GM18520 (cell line): ENCODE measurements at regions not wholly inside any gene's neighbourhood (a gene's known extent, or its start where the extent isn't known, plus 50 kb on each side); places are given as distances from the start of the nearest gene placed in this dataset.

Source experiments
- ATAC-seq: cut with Tn5 transposase; IDR thresholded peaks from one replicate; pipeline ENCODE4 v1.9.1; 2021; ENCODE audit not compliant: unreplicated experiment

DNA sequence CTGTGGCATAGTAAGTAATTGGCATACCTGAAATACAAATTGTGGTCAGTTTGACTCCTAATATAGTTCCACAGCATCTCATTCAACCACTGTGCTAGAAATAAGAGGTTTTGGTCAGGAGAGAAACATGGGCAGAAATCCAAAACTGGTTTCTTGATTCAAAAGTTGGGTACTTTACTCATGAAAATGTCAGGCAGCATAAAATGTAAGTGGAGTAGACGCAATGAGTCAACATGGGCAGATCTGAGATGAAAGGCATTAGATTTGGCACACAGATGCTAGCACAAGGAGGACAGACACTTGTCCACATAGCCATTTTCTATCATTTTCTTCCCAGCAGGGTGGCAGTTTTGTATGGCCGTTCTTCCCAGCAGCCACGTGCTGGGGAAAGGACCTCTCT, 255.8 kb upstream of the CDIN1 start:
- no peak for ATAC-seq

- ATAC-seq, result no peak
Observed at GRCh38 chr15:36325206-36325605, 254.2 kb upstream of the CDIN1 start.

DNA sequence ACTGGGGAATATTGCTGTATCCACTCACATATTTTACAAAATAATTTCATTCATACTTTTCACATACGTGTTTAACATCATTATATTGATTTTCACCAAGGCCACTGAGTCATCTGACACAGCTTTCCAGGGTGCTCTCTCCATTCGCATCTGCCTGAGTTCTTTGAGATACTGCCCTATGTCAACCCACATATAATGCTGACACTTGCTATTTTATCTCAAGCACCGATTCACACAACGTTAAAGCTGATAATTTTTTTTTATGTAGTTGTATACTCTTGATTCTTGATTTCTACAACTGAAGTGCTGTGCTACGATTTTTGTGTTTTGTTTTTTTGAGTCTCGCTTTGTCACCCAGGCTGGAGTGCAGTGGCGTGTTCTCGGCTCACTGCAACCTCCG, 249.8 kb upstream of the CDIN1 start:
- ATAC-seq, result no peak

DNA sequence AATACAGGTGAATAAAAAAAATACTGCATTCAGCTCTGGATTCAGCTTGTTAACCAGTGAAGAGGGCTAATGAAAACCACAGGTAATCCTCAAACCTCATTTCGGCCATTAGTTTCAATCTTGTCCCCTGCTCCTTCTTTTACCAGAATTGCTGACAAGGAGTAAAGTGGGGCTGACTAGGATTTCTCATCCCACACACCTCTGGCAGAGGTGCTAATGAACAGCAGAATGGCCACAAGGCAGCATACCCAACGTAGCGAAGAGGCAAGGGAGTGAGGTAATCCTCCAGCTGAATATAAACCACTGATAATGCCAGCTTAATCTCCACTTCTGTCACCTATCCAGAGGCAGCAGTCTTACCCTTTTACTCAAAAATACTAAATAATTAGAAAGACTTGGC, 248.8 kb upstream of the CDIN1 start:
- ATAC-seq, result no peak

DNA sequence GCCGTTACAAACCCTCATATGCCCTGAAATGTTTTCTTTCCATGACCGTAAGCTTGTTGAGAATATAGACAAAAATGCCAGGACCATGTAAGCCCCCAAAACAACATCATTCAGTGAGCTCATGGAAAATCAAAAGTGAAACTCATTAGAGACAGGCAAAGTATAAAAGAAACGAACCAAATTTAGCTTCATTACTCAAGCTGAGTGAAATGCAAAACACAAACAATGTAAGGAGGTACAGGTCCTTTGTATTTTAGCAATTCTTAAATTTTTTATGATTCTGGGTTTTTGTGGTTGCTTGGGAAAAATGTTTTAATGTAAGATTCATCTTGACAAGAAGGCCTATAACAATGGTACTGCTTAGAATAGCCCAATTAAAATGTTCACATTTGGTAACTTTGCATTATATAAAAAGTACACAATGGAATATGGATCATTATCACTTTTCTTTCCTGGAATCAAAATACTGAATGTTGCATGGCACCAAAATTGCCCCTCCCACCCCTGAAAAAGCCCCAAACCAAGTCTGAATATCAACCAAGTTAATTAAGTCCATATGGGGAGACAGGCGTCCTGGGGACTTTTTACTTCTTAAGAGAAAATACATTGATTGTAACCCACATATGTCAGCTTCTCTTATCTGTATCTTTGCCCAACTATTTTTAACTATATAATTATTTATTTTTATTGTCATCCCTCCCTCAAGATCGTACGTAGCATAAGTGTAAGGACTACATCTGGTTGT, 247.7 kb upstream of the CDIN1 start:
- no peak for ATAC-seq

DNA sequence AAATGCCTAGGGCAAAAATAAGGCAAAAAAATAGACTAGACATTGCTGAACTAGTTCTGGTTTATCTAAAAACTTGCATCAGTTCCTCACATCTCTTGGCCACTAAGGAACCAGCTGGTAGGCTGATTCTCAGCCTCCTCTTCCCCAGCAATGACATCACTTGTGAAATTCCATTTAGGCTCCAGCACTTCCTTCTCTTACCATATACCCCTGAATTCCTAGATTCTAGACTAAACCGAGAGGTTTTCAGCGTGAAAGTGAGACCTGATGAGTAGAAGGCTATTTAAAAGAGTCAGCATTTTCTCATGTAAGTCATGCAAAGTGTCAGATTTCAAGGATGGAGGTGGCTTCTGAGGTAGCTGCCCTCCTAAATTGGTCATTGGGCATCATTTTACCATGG, 247.1 kb upstream of the CDIN1 start:
- ATAC-seq, result no peak

DNA sequence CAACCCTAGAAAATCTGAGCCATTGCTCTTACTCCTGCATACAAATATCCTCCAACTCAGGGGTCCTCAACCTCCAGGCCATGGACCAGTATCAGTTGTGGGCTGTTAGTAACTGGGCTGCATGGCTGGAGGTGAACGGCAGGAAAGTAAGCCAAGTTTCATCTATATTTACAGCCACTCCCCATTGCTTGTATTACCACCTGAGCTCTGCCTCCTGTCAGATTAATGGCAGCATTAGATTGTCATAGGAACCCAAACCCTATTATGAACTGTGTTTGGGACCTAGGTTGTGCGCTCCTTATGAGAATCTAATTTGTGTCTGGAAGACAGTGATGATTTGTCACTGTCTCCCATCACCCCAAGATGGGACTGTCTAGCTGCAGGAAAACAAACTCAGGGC, 246.5 kb upstream of the CDIN1 start:
- ATAC-seq, result no peak

DNA sequence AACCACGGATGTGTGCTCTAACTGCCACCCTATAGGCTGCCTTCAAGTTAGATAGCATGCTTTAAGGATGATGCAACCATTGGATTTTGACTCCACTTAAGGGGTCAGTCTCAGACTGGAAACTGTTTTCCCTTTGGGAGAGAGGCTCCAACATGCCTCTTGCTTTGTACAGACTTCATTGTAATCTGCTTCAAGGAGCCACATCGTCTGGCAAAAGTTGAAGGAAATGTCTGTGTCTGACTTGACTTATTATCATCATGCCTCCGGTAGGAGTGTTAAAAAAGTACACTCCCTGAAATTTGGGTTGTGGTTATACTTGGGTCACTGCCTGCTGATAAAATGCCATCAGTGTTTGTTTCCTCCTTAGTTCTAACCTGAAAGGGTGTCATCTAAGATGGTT, 245.4 kb upstream of the CDIN1 start:
- no peak for ATAC-seq

- ATAC-seq, result no peak
Observed at GRCh38 chr15:36335224-36335623, 244.2 kb upstream of the CDIN1 start.

- no peak for ATAC-seq
Observed at GRCh38 chr15:36335659-36336058, 243.8 kb upstream of the CDIN1 start.

GRCh38 chr15:36344887-36345286, 234.5 kb upstream of the CDIN1 start:
- ATAC-seq, result no peak

GRCh38 chr15:36347272-36347858, 232.1 kb upstream of the CDIN1 start:
- ATAC-seq, result no peak

- ATAC-seq, result no peak
Observed at GRCh38 chr15:36356466-36356865, 223.0 kb upstream of the CDIN1 start.

DNA sequence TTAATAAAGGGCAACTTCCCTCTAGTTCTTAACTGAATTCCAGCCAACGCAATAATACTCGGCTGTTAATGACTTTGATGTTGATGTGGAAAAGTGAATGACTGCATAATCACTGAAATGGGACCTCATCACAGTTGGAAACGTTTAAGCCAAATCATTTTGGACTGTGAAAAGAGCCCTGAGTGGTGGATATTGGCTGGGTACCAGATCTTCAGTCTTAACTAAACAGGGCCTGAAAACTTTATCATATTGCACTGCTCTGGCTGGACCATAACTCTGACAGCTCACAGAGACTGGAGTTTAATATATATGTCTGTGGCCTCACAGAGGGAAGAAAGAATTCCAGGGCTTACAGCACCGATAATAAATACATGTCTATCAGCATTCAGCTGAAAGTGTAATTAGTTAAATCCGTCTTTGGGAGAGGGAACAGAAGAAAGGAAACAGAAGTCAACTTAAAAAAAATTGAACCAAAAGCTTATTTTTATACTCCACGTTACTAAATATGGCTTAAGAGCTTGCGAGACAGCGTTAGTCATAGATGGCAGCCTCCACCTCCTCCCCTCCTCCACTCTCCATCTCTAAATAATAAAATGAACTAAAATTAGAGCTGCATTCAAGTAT, 222.3 kb upstream of the CDIN1 start:
- no peak for ATAC-seq

GRCh38 chr15:36358094-36358493, 221.3 kb upstream of the CDIN1 start:
- no peak for ATAC-seq

- no peak for ATAC-seq
Observed at GRCh38 chr15:36358523-36358922, 220.9 kb upstream of the CDIN1 start.

DNA sequence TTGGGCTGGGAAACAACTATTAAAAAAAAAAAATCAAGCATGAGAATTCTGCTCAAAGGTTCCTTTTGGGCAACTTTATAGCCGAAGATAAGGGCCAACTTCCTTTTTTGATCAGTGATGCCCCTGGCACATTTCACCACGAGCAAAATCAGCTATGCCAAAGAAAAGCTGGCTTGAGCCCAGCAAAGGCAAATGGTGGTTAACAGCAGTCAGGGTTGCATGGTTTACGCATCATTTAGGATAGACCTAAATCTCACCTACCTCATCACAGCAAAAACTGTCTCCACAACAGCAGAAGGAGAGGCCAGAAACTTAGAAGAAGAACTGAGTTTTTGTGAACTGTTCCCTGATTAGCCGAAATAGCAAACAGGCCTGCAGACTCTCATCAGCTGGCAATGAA, 220.1 kb upstream of the CDIN1 start:
- no peak for ATAC-seq

- ATAC-seq, result no peak
Observed at GRCh38 chr15:36361351-36361870, 218.0 kb upstream of the CDIN1 start.

DNA sequence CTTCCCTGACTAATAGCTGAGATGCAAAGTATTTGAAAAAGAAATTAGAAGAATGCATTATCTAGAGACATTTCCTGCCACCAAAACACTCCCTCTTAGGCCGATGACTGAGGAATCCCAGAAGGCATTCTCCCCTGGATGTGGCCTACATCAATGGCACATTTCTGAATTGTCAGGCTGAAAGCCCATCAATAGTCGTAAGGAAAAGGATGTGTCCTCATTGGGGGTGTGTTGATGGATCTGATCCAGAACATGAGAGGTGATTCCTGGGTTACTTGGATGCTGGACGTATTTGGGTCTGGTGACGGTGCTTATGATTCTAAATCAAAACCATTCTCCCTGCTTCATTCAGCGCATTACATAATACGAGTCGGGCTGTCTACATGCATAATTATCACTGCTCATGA, 216.9 kb upstream of the CDIN1 start:
- no peak for ATAC-seq

GRCh38 chr15:36363335-36363734, 216.1 kb upstream of the CDIN1 start:
- ATAC-seq, result no peak

DNA sequence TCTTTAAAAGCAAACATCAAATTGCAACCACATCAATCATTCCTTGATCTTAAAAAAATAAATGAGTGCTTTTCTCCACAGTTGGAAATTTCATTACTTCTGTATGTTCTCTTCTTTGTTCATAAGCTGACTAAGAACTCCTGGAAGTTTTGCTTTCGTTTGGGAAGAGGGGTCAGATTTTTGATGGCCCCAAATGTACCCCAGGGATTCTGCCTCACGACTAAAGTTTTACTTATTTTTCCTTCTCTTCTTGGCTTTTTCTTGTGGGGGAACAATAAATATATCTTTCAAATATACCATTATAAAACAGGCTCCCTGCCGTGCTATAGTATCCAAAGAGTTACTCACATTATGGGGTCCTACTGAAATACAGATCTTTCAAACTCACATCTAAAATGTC, 215.0 kb upstream of the CDIN1 start:
- ATAC-seq, result no peak

- ATAC-seq, result no peak
Observed at GRCh38 chr15:36365963-36366362, 213.5 kb upstream of the CDIN1 start.
